ENCODE measurements at regions not wholly inside any gene's neighbourhood (a gene's known extent, or its start where the extent isn't known, plus 50 kb on each side); places are given as distances from the start of the nearest gene placed in this dataset.

DNA sequence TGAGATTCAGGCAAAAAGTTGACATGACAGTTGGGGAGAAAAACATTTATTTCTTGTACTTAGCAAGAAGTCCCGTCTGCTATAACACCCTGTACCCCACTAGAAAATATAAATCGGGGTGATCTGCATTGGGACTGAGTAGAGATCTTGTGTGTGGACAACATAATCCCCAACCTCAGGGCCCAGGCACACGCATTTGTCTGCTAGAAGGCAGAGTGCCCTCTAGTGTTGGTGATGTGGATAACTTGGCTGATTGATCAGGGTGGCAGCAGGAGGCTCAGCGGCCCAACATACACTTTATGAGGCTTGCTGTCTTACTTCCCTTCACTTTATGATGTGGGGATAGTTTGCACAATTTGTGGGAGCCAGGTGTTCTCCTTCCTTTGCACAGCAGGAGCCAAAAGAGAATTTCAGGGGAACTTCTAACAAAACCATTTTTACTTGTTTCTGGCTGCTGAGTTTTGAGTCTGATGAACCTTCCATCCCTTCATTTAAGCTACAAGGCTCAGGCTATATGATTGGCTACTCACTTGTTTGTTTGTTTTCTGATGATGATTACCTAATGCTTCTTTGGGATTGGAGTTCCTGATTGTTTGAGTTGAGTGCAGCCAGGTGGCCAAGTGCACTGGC, 263.2 kb downstream of the DMAC1 start:
- H3K4me3 ChIP-seq, result no peak overlapping the region
- no peak overlapping the region for H3K27ac ChIP-seq
- no peaks in the 10 kb centered on the region for H3K9me3 ChIP-seq
- intact Hi-C loops (cut with DNase I), result no loop called here
- DNase-seq (peak; percentile 34 to 63 (median 55)), ATAC-seq (peak; percentile 92 to 94 (median 94))
- no peak for TF ChIP-seq POLR2A (IDR thresholded peaks at IDR 0.05)
- TF ChIP-seq, protein P1, sequence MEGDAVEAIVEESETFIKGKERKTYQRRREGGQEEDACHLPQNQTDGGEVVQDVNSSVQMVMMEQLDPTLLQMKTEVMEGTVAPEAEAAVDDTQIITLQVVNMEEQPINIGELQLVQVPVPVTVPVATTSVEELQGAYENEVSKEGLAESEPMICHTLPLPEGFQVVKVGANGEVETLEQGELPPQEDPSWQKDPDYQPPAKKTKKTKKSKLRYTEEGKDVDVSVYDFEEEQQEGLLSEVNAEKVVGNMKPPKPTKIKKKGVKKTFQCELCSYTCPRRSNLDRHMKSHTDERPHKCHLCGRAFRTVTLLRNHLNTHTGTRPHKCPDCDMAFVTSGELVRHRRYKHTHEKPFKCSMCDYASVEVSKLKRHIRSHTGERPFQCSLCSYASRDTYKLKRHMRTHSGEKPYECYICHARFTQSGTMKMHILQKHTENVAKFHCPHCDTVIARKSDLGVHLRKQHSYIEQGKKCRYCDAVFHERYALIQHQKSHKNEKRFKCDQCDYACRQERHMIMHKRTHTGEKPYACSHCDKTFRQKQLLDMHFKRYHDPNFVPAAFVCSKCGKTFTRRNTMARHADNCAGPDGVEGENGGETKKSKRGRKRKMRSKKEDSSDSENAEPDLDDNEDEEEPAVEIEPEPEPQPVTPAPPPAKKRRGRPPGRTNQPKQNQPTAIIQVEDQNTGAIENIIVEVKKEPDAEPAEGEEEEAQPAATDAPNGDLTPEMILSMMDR (IDR thresholded peaks at IDR 0.05), result peak; percentile 52 to 80 (median 74)
- no peaks in the 10 kb centered on the region for H3K27me3 ChIP-seq
- no peaks in the 10 kb centered on the region for H3K36me3 ChIP-seq
- 23% methylated on average over 4 of the region's 4 CpGs for WGBS (ENCODE audit: insufficient coverage, low coverage, low lambda C conversion rate, missing lambda C conversion rate)
- H3K4me1 ChIP-seq, result no peaks in the 10 kb centered on the region

DNA sequence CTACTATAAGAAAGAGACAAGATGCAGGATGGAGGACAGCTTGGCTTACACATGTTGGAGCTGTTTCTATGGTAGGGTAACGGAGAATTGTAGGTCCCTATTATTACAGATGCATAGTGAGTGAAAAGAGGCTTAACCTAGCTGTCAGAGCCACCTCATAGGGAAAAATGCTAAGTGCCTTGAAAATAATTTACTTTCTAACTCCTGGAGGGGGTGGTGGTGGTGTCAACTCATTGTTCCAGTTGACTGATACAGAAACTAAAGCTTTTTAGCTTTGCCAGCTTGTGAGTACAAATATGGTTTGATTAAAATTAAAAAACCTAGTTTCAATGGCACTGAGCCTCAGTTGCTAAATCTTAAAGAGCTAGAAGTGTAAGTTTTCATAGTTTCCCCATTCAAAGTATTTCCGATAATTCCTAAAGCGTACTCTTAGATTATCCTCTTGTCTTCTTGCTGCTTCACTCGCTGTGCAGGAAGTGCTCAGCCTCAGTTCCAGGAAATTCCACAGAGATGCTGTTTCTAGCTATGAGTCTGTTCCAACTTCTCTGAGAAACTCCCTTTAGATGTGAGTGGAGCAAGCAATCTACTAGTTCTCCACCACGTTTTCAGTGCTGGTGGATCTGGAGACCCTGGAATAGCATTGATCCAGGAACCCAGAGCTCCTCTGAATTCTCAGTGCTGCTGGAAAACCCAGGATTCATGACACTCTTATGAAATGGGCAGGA, 265.2 kb downstream of the DMAC1 start:
- H3K27ac ChIP-seq, result no peak overlapping the region
- DNase-seq, result no peak
- no peak for ATAC-seq
- WGBS (ENCODE audit: insufficient coverage, low coverage, low lambda C conversion rate, missing lambda C conversion rate), result 62% methylated on average over 5 of the region's 5 CpGs
- H3K4me3 ChIP-seq, result no peak overlapping the region
- TF ChIP-seq, protein P1 (IDR thresholded peaks at IDR 0.05), result no peak
- no peak for TF ChIP-seq POLR2A (IDR thresholded peaks at IDR 0.05)
- no peaks in the 10 kb centered on the region for H3K36me3 ChIP-seq
- intact Hi-C loops (cut with DNase I), result no loop called here
- no peaks in the 10 kb centered on the region for H3K4me1 ChIP-seq
- no peaks in the 10 kb centered on the region for H3K27me3 ChIP-seq
- H3K9me3 ChIP-seq, result no peaks in the 10 kb centered on the region

DNA sequence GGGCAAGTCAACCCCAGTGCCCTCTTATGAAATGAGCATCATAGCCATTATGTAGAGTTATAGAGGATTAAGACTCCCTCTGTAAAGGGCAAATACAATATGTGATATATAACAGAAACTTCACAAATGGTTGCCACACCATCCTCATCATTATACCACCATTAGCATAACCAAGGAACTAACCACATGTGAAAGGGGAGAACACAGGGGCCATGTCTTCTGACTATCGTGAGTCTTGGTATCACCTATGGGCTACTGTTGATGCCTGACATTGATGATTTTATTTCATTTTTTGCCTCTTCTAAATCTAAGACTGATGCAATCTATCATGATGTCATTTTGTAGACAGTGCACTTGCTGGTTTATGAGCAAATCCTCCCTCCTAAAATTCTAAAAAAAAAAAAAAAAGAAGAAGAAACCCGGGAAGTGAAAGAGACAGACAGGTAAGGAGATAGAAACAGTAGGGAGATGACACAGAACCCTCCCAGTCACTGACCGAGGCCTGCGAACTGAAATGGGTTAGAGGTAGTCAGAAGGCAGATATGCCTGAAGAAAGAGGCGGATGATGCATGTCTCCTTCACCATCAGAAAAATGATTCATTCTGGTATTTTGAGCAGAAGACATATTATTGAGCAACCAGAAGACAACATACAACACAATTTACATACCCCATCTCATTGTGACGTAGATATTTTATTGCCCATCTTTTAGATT, 266.0 kb downstream of the DMAC1 start:
- Histone ChIP-seq H3K4me1 (no peaks in the 10 kb centered on the region), H3K27me3 (no peaks in the 10 kb centered on the region), H3K9me3 (no peaks in the 10 kb centered on the region), H3K36me3 (no peaks in the 10 kb centered on the region), H3K27ac (no peak overlapping the region), H3K4me3 (no peak overlapping the region)
- no peak for TF ChIP-seq POLR2A (IDR thresholded peaks at IDR 0.05)
- TF ChIP-seq, protein P1 (IDR thresholded peaks at IDR 0.05), result no peak
- ATAC-seq, result no peak
- intact Hi-C loops (cut with DNase I), result no loop called here
- no peak for DNase-seq
- WGBS (ENCODE audit: insufficient coverage, low coverage, low lambda C conversion rate, missing lambda C conversion rate), result 78% methylated on average over 6 of the region's 6 CpGs

DNA sequence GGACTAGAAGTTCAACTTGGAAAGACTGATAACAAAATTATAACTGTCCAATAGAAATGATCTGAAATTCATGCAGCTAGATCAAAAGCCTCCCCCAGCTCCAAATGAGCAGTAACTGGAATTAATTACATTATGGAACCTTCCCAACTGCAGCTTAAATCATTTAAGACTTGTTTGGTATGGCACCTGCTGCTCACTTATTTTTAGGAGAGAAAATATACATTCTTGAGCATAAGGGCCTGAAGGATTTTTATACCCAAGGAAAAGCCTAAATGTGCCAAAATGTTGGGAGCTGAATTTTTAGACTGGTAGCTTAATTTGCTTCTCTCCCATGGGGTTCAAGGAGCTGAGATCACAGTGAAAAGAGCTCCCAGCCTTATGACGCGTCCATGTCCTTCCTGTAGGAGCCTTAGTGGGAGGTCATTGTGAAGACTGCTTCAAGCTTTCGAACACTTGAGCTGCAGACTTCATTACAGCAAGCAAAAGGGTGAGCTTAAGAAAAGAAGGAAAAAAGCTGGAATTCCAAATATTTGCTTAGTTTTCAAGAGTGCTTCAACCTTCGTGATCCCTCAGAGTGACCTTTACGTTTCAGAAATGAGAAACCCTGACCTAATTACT, 276.0 kb downstream of the DMAC1 start:
- no peak overlapping the region for H3K4me3 ChIP-seq
- intact Hi-C loops (cut with DNase I), result no loop called here
- H3K9me3 ChIP-seq, result no peaks in the 10 kb centered on the region
- 38% methylated on average over 5 of the region's 5 CpGs for WGBS (ENCODE audit: insufficient coverage, low coverage, low lambda C conversion rate, missing lambda C conversion rate)
- H3K4me1 ChIP-seq, result no peaks in the 10 kb centered on the region
- no peak for ATAC-seq
- DNase-seq, result no peak
- H3K27me3 ChIP-seq, result no peaks in the 10 kb centered on the region
- TF ChIP-seq, protein P1 (IDR thresholded peaks at IDR 0.05), result no peak
- no peak for TF ChIP-seq POLR2A (IDR thresholded peaks at IDR 0.05)
- no peak overlapping the region for H3K27ac ChIP-seq
- no peaks in the 10 kb centered on the region for H3K36me3 ChIP-seq

Data from right lobe of liver (tissue), 6 donors.